ENCODE measurements at regions not wholly inside any gene's neighbourhood (a gene's known extent, or its start where the extent isn't known, plus 50 kb on each side); places are given as distances from the start of the nearest gene placed in this dataset.

GRCh38 chr12:76259106-76259505 is 89.1 kb downstream of the BBS10 start:
- no peak for DNase-seq (ENCODE audit: low spot score)

- DNase-seq (ENCODE audit: low spot score) = no peak
Observed at GRCh38 chr12:76256904-76257303, 91.3 kb downstream of the BBS10 start.

GRCh38 chr12:76256321-76256720 is 91.9 kb downstream of the BBS10 start:
- DNase-seq (ENCODE audit: low spot score) = no peak

- DNase-seq (ENCODE audit: low spot score) = no peak
Observed at GRCh38 chr12:76255692-76256091, 92.5 kb downstream of the BBS10 start.

GRCh38 chr12:76255281-76255680 is 92.9 kb downstream of the BBS10 start:
- no peak for DNase-seq (ENCODE audit: low spot score)

- no peak for DNase-seq (ENCODE audit: low spot score)
Observed at GRCh38 chr12:76252031-76252430, 96.2 kb downstream of the BBS10 start.

- DNase-seq (ENCODE audit: low spot score) = no peak
Observed at GRCh38 chr12:76250256-76250655, 98.0 kb downstream of the BBS10 start.

GRCh38 chr12:76249501-76249900 is 98.7 kb downstream of the BBS10 start:
- no peak for DNase-seq (ENCODE audit: low spot score)

- DNase-seq (ENCODE audit: low spot score) = no peak
Observed at GRCh38 chr12:76247992-76248391, 100.2 kb downstream of the BBS10 start.

GRCh38 chr12:76247026-76247646 is 101.1 kb downstream of the BBS10 start:
- no peak for DNase-seq (ENCODE audit: low spot score)

GRCh38 chr12:76246611-76247010 is 101.6 kb downstream of the BBS10 start:
- DNase-seq (ENCODE audit: low spot score) = no peak

GRCh38 chr12:76244300-76244699 is 103.9 kb downstream of the BBS10 start:
- DNase-seq (ENCODE audit: low spot score) = no peak

GRCh38 chr12:76242813-76243550 is 105.2 kb downstream of the BBS10 start:
- no peak for DNase-seq (ENCODE audit: low spot score)

GRCh38 chr12:76241371-76241770 is 106.8 kb downstream of the BBS10 start:
- no peak for DNase-seq (ENCODE audit: low spot score)

- no peak for DNase-seq (ENCODE audit: low spot score)
Observed at GRCh38 chr12:76240281-76240680, 107.9 kb downstream of the BBS10 start.

GRCh38 chr12:76238688-76239087 is 109.5 kb downstream of the BBS10 start:
- DNase-seq (ENCODE audit: low spot score) = no peak

GRCh38 chr12:76237086-76237701 is 111.0 kb downstream of the BBS10 start:
- DNase-seq (ENCODE audit: low spot score) = no peak

GRCh38 chr12:76236640-76237039 is 111.6 kb downstream of the BBS10 start:
- DNase-seq (ENCODE audit: low spot score) = no peak

GRCh38 chr12:76234741-76235140 is 113.5 kb downstream of the BBS10 start:
- DNase-seq (ENCODE audit: low spot score) = no peak

- DNase-seq (ENCODE audit: low spot score) = no peak
Observed at GRCh38 chr12:76232013-76232412, 116.2 kb downstream of the BBS10 start.

- no peak for DNase-seq (ENCODE audit: low spot score)
Observed at GRCh38 chr12:76226956-76227355, 121.3 kb downstream of the BBS10 start.

- DNase-seq (ENCODE audit: low spot score) = no peak
Observed at GRCh38 chr12:76226397-76226796, 121.8 kb downstream of the BBS10 start.

GRCh38 chr12:76223869-76224268 is 124.3 kb downstream of the BBS10 start:
- DNase-seq (ENCODE audit: low spot score) = no peak
